ENCODE measurements at regions not wholly inside any gene's neighbourhood (a gene's known extent, or its start where the extent isn't known, plus 50 kb on each side); places are given as distances from the start of the nearest gene placed in this dataset.

DNA sequence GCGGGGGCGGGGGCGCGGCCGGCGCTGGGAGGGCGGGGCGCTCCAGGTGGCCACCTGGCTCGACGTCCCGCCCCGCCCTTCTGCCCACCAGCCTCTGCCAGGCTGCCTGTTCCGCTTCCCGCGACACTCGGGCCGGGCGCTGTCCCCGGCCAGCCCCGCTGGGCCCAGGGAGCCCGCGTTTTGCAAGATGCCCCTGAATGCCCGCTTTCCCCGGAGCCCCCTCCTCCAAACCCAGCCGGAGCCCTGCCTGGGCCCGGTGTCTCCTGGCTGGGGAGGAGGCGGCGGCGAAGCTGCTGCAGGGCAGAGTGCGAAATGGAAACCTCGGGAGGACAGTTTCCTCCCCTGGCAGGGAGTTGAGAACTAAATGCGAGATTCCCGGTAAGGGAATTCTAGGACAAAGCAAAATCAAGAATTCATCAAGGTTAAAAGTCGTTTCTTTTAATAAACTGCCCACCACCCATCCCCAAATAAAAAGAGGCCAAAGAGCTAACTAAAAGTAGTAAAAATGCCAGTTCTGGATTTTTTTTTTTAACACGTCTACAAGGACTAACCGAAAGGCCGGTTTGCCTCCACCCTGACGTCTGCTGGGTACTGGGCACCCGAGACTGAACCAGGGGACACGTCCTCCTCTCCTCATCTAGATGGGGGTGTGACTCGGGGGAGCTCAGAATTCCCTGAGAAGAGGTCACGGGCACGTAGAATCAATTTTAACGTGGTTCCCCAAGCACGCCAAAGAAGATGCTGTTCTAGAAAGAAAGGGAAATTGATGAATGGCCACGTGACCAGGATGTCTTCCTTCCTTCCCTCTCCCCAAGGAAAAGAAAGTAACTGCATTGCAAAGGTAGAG lies 200.4 kb upstream of the NFE2L3 start:
- in situ Hi-C loops (cut with HindIII; ENCODE audit: low sequenced_read_pairs): no loop called here

DNA sequence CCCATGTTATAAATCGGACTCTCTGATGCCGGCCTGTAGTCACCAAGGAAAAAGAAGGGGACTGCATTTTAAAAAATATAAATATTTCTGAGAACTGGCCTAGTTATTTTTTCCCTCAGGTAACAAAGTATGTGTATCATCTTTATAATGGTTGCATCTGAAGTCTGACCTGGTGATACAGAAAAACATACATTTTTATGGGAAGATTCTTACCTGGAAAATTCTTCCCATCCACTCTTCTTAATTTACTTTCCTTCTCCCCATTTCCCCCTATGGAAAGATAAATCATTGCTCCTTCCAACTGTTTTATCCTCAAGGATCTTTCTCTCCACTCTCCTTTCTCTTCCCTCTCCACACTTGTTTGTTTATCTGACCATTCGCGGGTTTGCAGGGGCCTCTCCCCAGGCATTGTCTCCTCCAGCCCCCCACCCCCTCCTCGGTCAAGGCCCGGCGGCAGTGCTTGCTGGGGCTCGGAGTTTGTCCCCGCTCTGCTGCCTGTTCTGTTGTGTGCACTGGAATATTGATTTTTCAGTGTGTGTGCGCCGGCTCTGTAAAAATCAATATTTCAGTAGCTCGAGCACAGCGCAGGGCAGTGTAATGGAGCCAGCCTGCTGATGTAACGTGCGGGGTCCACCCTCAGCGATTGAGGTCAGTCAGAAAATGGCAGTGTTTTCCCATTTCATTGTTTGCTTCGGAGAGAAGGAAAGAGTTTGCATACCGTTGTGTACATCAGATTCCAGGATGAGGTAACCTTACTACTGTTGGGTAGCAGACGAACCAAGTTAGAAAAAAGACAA lies 199.5 kb upstream of the NFE2L3 start:
- in situ Hi-C loops (cut with HindIII; ENCODE audit: low sequenced_read_pairs): no loop called here

DNA sequence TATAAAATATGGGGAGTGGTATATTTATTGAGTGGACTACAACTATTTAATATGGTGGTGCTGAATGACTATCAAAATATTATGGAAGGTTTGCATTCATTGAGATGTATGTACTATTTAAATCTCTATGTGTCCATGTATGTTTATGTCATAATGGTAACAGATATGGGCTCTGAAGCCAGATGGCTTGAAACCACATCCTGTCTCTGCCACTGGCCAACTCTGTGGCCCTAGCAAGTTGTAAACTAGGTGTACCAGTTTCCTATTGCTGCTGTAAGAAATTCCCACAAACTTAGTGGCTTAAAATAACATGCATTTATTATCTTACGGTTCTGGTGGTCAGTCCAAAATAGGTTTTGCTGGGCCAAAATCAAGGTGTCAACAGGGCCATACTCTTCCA lies 198.1 kb upstream of the NFE2L3 start:
- in situ Hi-C loops (cut with HindIII; ENCODE audit: low sequenced_read_pairs): no loop called here

DNA sequence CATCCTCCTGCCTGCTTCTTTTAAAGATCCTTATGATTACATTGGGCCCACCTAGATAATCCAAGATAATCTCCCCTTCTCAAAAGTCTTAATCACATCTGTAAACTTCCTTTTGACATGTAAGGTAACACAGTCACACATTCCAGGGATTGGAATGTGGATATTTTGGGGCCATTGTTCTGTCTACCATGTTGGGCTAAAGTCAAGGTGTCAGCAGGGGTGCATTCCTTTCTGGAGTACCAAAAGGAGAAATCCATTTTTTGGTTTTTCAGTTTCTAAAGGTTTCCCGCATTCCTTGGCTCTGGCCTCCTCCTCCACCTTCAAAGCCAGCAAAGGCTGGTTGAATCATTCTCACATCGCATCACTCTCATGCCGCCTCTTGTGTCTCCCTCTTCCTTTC lies 197.6 kb upstream of the NFE2L3 start:
- in situ Hi-C loops (cut with HindIII; ENCODE audit: low sequenced_read_pairs): no loop called here

DNA sequence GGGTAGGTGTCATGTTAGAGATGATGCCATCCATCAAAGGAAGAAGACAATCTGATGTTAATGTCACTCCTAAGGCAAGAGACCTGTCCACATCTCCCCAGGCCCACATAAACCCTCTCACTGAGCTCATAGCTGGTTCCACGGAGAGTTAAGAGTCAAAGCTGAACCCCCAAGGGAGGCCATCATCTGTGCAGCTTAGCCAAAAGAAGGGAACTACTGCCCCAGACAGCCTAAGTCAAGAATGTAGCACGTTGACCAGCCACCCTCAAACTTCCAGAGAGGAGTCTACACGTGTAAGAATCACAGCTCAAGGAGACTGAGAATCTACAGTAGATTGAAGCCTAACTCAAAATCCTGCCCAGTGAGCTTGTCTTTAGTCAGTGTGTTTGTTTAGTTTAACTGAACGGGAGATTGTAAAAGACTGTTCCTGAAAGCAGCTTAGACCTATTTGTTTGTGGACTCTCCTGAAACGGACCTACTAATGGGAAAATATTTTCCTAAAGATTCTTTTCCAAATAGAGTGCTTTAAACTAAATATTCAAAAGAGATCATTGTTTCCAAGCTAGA lies 192.7 kb upstream of the NFE2L3 start:
- in situ Hi-C loops (cut with HindIII; ENCODE audit: low sequenced_read_pairs): loop anchor here (5.0 kb wide), 1 partner anchor 58 kb away; no protein-coding TSS in a partner anchor

DNA sequence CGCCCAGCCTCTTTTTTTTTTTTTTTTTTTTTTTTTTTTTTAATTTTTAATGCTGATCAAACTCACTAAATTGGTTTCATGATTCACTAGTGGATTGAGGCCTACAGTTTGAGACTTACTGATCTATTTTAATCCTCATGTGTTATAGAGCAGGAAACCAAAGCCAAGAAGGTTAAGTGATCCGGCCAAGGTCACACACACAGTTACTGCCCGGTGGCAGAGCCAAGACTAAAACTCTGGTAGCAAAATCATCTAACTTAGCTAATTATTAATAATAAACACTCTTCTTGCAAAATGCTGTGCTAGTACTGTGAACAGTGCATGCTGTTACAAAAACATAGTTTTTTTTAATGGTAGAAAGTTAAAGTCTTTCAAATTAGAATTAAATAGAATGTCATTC lies 188.3 kb upstream of the NFE2L3 start:
- in situ Hi-C loops (cut with HindIII; ENCODE audit: low sequenced_read_pairs): no loop called here

DNA sequence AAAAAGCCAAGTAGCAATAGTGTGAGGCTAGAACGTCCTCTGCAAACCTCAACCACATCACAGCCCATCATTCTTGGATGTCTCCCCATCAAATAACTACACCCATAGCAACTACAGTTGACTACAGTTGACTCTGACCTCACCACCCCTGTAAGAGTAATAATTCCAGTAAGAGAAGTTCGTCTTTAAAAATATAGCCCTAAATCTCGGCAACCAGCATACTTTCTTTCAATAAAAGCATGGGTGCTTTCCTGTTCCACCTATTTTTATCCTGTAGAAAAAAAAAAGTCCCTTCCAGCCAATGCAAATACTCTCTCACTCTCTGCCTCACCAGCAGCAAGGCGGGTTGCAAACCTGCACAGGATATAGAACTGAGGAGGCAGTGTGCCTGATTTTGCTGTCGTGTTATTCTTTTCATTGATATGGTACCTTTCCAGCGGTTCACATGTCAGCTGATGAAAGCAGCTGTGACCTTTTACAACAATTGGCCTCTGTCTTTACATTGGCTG lies 187.5 kb upstream of the NFE2L3 start:
- in situ Hi-C loops (cut with HindIII; ENCODE audit: low sequenced_read_pairs): no loop called here

DNA sequence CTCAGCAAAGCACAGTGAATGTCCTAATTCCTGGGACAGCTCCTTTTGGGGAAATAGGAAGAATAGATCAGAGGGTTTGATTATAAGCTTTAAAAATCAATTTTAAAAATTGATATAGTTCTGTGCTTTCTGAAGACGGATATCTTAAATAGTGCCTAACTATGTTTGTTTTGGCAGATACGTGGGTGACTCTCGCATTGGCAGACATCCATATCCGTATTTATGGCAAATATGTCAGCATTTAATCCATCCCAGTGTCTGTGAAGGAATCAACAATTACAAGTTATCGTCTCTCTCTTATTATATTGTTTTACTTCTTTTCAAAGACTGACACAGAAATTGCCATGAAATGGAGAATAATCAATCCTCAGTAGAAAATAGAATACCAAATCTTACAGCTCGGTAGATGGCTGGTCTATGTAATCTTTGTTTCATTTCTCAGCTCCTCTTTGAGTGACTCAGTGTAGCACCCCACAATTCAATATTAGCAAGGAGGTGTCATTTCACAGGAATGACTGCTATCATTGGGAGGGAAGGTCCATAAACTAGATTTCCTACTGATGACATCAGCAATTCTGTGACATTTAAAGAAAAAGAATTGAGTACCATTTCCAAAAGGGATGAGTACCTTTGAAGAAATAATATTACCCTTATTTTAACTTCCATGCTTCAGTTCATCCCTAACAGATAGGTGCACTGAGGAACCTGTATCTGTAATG lies 186.4 kb upstream of the NFE2L3 start:
- in situ Hi-C loops (cut with HindIII; ENCODE audit: low sequenced_read_pairs): no loop called here

DNA sequence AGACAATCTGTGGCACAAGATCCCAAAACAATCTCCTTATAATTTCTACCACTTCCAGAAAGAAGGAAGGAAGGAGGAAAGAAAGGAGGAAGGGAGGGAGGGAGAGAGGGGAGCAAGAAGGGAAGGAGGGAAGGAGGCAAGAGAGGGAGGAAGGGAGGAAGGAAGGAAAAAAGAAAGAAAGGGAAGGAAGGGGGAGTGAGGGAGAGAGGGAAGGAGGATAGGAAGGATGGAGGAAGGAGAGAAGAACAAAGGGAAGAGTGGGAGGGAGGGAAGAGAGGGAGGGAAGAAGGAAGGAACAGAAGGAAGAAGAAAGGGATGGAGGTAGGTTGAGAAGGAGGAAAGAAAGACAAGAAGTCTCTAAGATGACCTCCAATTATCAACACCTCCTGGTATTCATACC lies 185.5 kb upstream of the NFE2L3 start:
- in situ Hi-C loops (cut with HindIII; ENCODE audit: low sequenced_read_pairs): no loop called here

DNA sequence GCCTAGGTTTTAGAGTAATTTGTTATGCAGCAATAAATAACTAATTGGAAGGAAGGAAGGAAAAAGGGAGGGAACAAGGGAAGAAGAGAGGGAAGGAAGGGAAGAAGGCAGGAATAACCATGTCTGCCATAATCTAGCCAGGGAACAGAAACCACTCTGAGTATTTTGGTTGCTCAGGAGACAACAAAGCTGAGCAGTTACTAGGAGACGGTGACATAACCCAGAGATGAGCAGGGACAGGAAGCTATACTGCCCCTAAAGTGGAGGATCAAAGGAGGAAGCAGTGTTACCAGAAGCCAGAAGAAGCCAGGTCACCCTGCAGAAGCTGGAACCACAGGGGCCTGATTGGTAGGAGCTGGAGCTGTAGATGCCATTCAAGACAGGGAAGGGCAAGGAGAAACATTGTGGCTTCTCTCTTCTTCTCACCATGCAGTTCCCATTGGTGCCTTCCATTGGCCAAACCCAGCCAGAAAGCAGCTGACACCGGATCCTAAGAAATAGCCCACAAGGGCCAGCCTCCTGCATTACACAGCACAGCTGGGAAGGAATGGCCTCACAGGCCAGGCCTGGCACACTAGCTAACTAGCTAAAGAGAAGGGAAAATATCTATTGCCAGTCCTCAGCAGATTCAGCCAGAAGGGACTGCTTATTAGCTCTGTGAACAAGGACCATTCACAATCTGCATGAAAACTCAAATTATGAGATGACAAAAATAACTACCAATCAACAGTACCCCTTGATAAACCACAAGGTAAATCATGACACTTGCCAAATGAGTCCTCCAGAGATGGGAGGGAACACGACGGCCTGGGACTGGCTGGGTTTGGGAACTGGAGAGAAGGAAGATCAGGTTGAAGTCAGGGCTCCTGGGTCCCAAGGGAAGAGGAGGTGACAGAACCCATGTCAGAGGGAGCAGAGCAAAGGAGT lies 184.5 kb upstream of the NFE2L3 start:
- in situ Hi-C loops (cut with HindIII; ENCODE audit: low sequenced_read_pairs): no loop called here

DNA sequence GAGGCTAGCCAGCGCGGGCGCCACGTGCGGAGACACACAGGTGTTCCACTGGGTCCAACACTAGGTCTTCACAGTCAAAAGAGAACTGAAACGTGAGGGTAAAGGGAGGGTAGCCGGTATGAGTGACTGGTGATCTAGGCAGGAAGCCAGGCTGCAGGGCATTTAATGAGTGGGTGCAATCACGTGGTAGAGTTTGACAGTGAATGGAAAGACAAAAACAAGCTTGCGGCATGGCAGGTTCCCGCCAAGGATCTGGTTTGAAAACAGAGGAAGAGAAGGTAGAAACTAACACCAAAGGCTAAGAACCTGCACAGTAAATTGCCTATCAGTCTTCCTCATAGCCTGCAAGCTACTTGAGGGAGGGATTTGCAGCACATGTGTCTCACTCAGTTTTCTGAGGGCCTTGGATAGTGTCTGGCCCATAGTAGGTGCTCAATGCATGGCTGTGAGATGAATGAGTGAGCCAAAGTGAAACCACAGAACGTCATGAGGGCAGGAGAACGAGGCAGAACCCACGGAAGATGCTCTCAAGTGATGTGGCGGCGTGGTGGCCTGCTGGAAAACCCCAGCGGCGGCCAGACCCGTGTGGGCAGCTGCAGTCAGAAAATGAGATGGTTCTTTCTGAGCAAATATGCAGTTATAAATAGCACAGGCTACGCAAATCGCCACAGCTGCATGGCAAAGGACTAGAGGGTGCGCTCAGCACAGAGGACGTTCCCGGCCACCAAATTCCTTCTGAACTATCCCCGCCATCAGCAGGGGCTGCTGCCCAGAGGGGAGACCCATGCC lies 183.6 kb upstream of the NFE2L3 start:
- in situ Hi-C loops (cut with HindIII; ENCODE audit: low sequenced_read_pairs): no loop called here

DNA sequence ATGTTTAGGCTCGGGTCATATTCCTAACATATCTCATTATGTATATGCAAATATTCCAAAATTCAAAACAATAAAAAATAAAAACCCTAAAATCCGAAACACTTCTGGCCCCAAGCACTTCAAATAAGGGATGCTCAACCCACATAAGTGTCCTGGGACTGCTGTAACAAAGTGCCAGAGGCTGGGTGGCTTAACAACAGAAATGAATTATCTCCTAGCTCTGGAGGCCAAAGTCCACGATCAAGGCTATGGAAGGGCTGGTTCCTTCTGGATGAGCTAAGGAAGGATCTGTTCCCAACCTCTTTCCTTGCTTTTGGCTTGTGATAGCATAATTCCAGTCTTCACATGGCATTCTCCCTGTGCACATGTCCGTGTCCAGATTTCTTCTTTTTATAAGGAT lies 181.6 kb upstream of the NFE2L3 start:
- in situ Hi-C loops (cut with HindIII; ENCODE audit: low sequenced_read_pairs): no loop called here

DNA sequence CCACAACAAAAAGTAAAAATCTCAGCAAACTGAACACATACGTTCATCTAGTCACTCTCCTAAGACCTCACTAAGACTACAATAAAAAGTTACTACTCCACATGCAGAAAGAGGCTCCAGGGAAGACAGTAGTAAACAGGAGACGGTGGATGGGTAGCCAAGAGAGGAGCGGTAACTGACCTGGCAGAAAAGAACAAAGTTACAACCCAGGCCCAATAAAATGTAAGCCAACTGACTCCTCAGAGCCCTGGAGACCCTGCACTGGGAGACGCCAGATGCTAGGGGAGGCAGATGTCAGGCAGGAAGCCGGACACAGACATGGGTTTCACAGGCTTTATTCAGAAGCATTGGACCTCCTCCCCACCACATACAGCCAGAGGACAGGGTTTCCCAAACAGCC lies 181.1 kb upstream of the NFE2L3 start:
- in situ Hi-C loops (cut with HindIII; ENCODE audit: low sequenced_read_pairs): no loop called here

DNA sequence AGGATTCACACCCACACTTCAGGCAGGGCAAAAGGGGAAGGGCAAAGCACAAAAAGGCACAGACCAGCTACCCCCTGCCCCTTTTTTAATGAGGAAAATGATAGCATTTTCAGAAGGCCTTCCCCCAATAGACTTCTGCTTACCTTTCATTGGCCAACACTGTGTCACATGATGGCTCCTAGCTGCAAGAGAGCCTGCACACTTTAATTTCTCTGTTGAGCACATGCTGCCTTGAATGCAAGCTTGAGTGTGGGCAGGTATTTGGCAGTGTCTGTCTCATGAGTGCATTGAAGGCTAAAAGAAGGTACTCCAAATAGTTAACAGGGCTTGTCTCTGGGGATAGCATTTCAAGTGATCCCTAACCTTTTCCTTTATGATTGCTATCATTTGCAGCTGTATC lies 175.4 kb upstream of the NFE2L3 start:
- in situ Hi-C loops (cut with HindIII; ENCODE audit: low sequenced_read_pairs): no loop called here

DNA sequence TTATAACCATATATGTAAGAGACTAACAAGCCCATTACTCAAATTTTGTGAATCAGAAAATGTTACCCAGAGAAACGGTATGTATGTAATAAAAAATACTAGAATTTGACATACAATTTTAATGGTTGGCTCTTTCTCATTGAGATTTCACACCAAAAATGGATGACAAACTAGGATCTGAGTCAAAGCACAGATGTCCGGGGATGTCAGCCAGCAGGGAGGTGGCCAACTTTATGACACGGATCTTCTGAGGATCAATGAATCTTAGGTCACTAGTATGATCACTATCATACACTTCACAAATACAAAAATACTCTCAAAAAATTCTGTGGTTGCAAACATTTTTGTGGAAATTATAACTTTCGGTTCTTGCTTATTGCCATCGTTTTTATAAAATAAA lies 173.5 kb upstream of the NFE2L3 start:
- in situ Hi-C loops (cut with HindIII; ENCODE audit: low sequenced_read_pairs): no loop called here

DNA sequence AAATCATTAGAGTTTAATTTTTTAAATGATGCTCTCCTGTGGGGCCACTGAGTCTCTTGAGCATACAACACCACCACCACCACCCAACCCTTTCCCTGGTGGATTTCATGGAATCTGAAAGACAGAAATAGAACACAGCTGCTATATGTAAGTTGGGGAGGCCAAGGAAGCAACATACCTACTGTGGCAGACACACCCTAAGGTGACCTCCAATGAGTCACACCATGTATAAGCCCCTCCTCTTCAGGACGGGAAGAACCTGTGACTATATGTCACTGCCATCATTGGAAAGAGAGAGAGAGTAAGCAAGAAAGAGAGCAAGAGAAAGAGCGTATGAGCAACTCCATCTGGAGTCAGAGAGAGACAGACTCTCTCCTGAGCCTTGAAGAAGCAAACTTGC lies 172.4 kb upstream of the NFE2L3 start:
- in situ Hi-C loops (cut with HindIII; ENCODE audit: low sequenced_read_pairs): no loop called here

DNA sequence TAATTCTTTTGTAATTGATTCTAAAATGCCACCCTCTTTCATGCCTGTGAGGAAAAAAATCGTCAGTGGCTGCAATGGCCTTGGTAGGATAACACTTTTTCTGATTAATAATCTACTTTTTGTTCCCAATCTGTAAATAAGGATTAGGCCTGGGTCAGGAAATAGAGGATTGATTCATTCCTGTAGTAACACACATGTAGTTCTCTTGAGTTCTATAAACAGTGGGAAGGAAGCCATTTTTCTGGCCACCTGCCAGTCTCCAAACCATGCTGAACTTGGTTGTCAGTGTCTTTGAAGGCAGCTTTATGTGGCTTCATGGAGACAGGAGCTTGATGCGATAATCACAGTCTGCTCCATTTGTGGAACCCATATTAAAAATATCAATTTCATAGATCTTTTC lies 169.3 kb upstream of the NFE2L3 start:
- in situ Hi-C loops (cut with HindIII; ENCODE audit: low sequenced_read_pairs): no loop called here

DNA sequence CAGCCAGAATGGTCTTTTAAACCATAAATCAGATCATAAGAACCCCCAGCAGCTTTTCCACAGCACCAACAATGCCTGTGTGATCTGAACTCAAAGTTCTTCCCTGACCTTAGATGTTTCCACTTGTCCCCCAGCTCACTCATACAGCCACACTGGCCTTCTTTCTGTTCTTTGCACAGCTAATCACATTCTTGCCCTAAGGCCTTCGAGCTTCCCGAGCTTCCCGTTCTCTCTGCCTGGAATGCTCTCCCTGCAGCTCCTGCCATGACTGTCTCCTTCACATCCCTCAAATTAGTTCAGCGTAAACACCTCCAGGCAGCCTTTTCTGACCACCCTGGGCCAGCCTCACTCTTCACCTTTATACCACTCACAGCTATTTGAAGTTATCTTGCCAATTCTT lies 166.8 kb upstream of the NFE2L3 start:
- in situ Hi-C loops (cut with HindIII; ENCODE audit: low sequenced_read_pairs): no loop called here

DNA sequence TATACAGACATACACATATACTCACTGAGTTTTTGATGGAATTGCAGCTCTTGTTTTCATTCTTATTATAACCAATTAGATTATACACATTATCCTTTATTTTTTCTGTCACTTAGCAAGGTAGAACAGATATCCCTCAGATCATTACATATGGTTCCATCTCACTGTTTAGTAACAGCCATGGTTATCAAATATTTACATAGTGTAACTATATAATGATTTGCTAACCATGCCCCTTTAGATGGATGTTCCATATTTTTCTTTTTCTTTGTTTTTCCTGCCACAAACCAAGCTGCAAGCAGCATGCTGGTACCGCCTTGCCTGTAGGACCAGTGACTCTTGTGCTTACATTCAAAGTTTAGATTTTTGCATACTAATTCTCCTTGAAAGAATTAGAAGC lies 163.4 kb upstream of the NFE2L3 start:
- in situ Hi-C loops (cut with HindIII; ENCODE audit: low sequenced_read_pairs): no loop called here

All from endothelial cell of hepatic sinusoid (primary cell).